Omental fat pad (tissue), 3 donors: ENCODE measurements at regions not wholly inside any gene's neighbourhood (a gene's known extent, or its start where the extent isn't known, plus 50 kb on each side); places are given as distances from the start of the nearest gene placed in this dataset.
"Not testable (repeated sequence)": the region's sequence is repeated elsewhere in the genome, so short reads cannot be mapped to it uniquely, and the experiment has no call there.

Source experiments
- ATAC-seq: fragments of 150-250 bp; one replicate; pipeline ENCODE4 v1.9.1; 2016; ENCODE audit warnings: mild to moderate bottlenecking, moderate library complexity; ENCODE audit not compliant: low FRiP score
- DNase-seq: peaks from one replicate; pipeline ENCODE4 v3.0.0-alpha.2; 2019; ENCODE audit warnings: low spot score
- CTCF ChIP-seq, 3 donors: fragments of 450-650 bp; IDR thresholded peaks; one replicate each; pipeline ENCODE4 v1.5.1; 2016 to 2017; ENCODE audit warnings: antibody characterized with exemption in 3 of 3, mild to moderate bottlenecking in 3 of 3, moderate library complexity in 2 of 3

- ATAC-seq = no peak
Observed at GRCh38 chr2:114346658-114347057, 95.8 kb upstream of the DPP10 start.

GRCh38 chr2:114350186-114350725 lies 92.2 kb upstream of the DPP10 start:
- no peak for ATAC-seq

More at GRCh38 chr2:114346658-114347057, 95.8 kb upstream of the DPP10 start:
- no peak for DNase-seq
- no peak for TF ChIP-seq CTCF (IDR thresholded peaks at IDR 0.05)

GRCh38 chr2:114352988-114353387 lies 89.5 kb upstream of the DPP10 start:
- ATAC-seq (no peak), DNase-seq (no peak)
- no peak for TF ChIP-seq CTCF (IDR thresholded peaks at IDR 0.05)

More at GRCh38 chr2:114350186-114350725, 92.2 kb upstream of the DPP10 start:
- no peak for DNase-seq
- TF ChIP-seq CTCF (IDR thresholded peaks at IDR 0.05) = no peak

- no peak for TF ChIP-seq CTCF (IDR thresholded peaks at IDR 0.05)
- DNase-seq (no peak), ATAC-seq (no peak)
Observed at GRCh38 chr2:114354199-114354598, 88.2 kb upstream of the DPP10 start.

GRCh38 chr2:114368705-114369104 lies 73.7 kb upstream of the DPP10 start:
- ATAC-seq = no peak
- TF ChIP-seq CTCF (IDR thresholded peaks at IDR 0.05) = no peak
- DNase-seq = no peak

- not testable (repeated sequence) for DNase-seq, ATAC-seq
Observed at GRCh38 chr2:114371721-114372120, 70.7 kb upstream of the DPP10 start.

- ATAC-seq (no peak), DNase-seq (no peak)
- no peak for TF ChIP-seq CTCF (IDR thresholded peaks at IDR 0.05)
Observed at GRCh38 chr2:114373591-114373990, 68.8 kb upstream of the DPP10 start.

- DNase-seq = no peak
- no peak for ATAC-seq
- no peak for TF ChIP-seq CTCF (IDR thresholded peaks at IDR 0.05)
Observed at GRCh38 chr2:114384441-114384840, 58.0 kb upstream of the DPP10 start.
